H9 (cell line): ENCODE measurements at regions not wholly inside any gene's neighbourhood (a gene's known extent, or its start where the extent isn't known, plus 50 kb on each side); places are given as distances from the start of the nearest gene placed in this dataset.

ENCODE experiments used
- DNase-seq: peaks from one replicate; pipeline ENCODE4 v3.0.0-alpha.2; 2017
- H2AFZ ChIP-seq: one replicate; pipeline ENCODE4 v1.6.1; 2013; ENCODE audit warnings: mild to moderate bottlenecking, low read length, control low read depth, moderate library complexity
- H2AK5ac ChIP-seq: 2 replicates; pipeline ENCODE4 v1.6.1; 2013; ENCODE audit warnings: low read length, control low read depth, mixed read lengths; ENCODE audit not compliant: insufficient read length
- H2BK120ac ChIP-seq: one replicate; pipeline ENCODE4 v1.6.1; 2013; ENCODE audit warnings: low read depth, mild to moderate bottlenecking, low read length, control low read depth, inconsistent platforms; ENCODE audit not compliant: poor library complexity, severe bottlenecking
- H2BK12ac ChIP-seq: 2 replicates; pipeline ENCODE4 v1.6.1; 2013; ENCODE audit warnings: low read length, control low read depth, mixed read lengths, low read depth; ENCODE audit not compliant: insufficient read length
- H2BK15ac ChIP-seq: 2 replicates; pipeline ENCODE4 v1.6.1; 2013; ENCODE audit warnings: low read depth, low read length, control low read depth
- H2BK20ac ChIP-seq: one replicate; pipeline ENCODE4 v1.6.1; 2013; ENCODE audit warnings: low read depth, mild to moderate bottlenecking, low read length, control low read depth, inconsistent platforms; ENCODE audit not compliant: poor library complexity, severe bottlenecking
- H2BK5ac ChIP-seq: 2 replicates; pipeline ENCODE4 v1.6.1; 2013; ENCODE audit warnings: low read length, control low read depth, mixed read lengths; ENCODE audit not compliant: insufficient read length
- H3K14ac ChIP-seq: 2 replicates; pipeline ENCODE4 v1.6.1; 2013; ENCODE audit warnings: low read length, control low read depth; ENCODE audit not compliant: insufficient read depth
- H3K18ac ChIP-seq: 2 replicates; pipeline ENCODE4 v1.6.1; 2013; ENCODE audit warnings: low read depth, mild to moderate bottlenecking, mixed read lengths, low read length, control low read depth; ENCODE audit not compliant: insufficient read length
- H3K23ac ChIP-seq: 2 replicates; pipeline ENCODE4 v1.6.1; 2013; ENCODE audit warnings: low read length, control low read depth, mixed read lengths, low read depth; ENCODE audit not compliant: insufficient read length
- H3K23me2 ChIP-seq: 2 replicates; pipeline ENCODE4 v1.6.1; 2013; ENCODE audit warnings: low read depth, mild to moderate bottlenecking, mixed read lengths, low read length, control low read depth; ENCODE audit not compliant: insufficient read length, poor library complexity, severe bottlenecking
- H3K27ac ChIP-seq: 2 replicates; pipeline ENCODE4 v1.5.1; 2013; ENCODE audit warnings: low read length, control low read depth, mixed read lengths, low read depth; ENCODE audit not compliant: insufficient read length
- H3K27me3 ChIP-seq: 2 replicates; pipeline ENCODE4 v1.6.1; 2013; ENCODE audit warnings: low read length, control low read depth, inconsistent platforms; ENCODE audit not compliant: insufficient read depth
- H3K4ac ChIP-seq: 2 replicates; pipeline ENCODE4 v1.6.1; 2013; ENCODE audit warnings: low read depth, mild to moderate bottlenecking, control low read depth, inconsistent platforms, low read length, moderate library complexity
- H3K4me1 ChIP-seq: 2 replicates; pipeline ENCODE4 v1.6.1; 2013; ENCODE audit warnings: low read length, control low read depth, inconsistent platforms; ENCODE audit not compliant: insufficient read depth
- H3K4me2 ChIP-seq: 2 replicates; pipeline ENCODE4 v1.6.1; 2013; ENCODE audit warnings: low read length, control low read depth, mixed read lengths; ENCODE audit not compliant: insufficient read length, insufficient read depth
- H3K56ac ChIP-seq: 2 replicates; pipeline ENCODE4 v1.6.1; 2013; ENCODE audit warnings: low read depth, mild to moderate bottlenecking, mixed read lengths, low read length, control low read depth; ENCODE audit not compliant: insufficient read length
- H3K79me1 ChIP-seq: 2 replicates; pipeline ENCODE4 v1.6.1; 2013; ENCODE audit warnings: low read depth, mild to moderate bottlenecking, moderate library complexity, low read length, control low read depth, inconsistent platforms; ENCODE audit not compliant: insufficient read depth, poor library complexity, severe bottlenecking
- H3K79me2 ChIP-seq: 2 replicates; pipeline ENCODE4 v1.6.1; 2013; ENCODE audit warnings: low read length, control low read depth, inconsistent platforms; ENCODE audit not compliant: insufficient read depth
- H3K9ac ChIP-seq: 2 replicates; pipeline ENCODE4 v1.6.1; 2013; ENCODE audit warnings: low read length, control low read depth, mixed read lengths; ENCODE audit not compliant: insufficient read length; ENCODE audit errors: extremely low read depth
- H3K9me3 ChIP-seq: one replicate; pipeline ENCODE4 v1.6.1; 2013; ENCODE audit warnings: low read depth, low read length, inconsistent platforms; ENCODE audit not compliant: control insufficient read depth
- H3T11ph ChIP-seq: one replicate; pipeline ENCODE4 v1.6.1; 2013; ENCODE audit warnings: mild to moderate bottlenecking, low read length, control low read depth, inconsistent platforms
- H4K20me1 ChIP-seq: one replicate; pipeline ENCODE4 v1.6.1; 2013; ENCODE audit not compliant: control insufficient read depth, insufficient read length, insufficient read depth
- H4K5ac ChIP-seq: 2 replicates; pipeline ENCODE4 v1.6.1; 2013; ENCODE audit warnings: low read depth, mild to moderate bottlenecking, mixed read lengths, low read length, control low read depth; ENCODE audit not compliant: insufficient read length
- H4K8ac ChIP-seq: replicated peaks from 2 replicates; pipeline ENCODE4 v1.6.1; 2013; ENCODE audit warnings: low read length, control low read depth, mixed read lengths, low read depth; ENCODE audit not compliant: insufficient read length
- H4K91ac ChIP-seq: 2 replicates; pipeline ENCODE4 v1.6.1; 2013; ENCODE audit warnings: low read depth, mild to moderate bottlenecking, moderate library complexity, mixed read lengths, low read length, control low read depth; ENCODE audit not compliant: insufficient read length
- H3K27ac Mint-ChIP-seq, 3 experiments: 2 replicates in 2 of 3; 3 replicates in 1 of 3; pipeline ENCODE4 v1.8.0; 2020 to 2021; ENCODE audit warnings: mixed read lengths in 3 of 3, mild to moderate bottlenecking in 1 of 3, moderate library complexity in 1 of 3
- H3K27me3 Mint-ChIP-seq: 2 replicates; pipeline ENCODE4 v1.8.0; 2021; ENCODE audit warnings: low read depth, mild to moderate bottlenecking, moderate library complexity, mixed read lengths
- H3K36me3 Mint-ChIP-seq, 3 experiments: 2 replicates in 2 of 3; 3 replicates in 1 of 3; pipeline ENCODE4 v1.8.0; 2020 to 2021; ENCODE audit warnings: low read depth in 3 of 3, mixed read lengths in 3 of 3; ENCODE audit not compliant: insufficient read depth in 1 of 3
- H3K4me1 Mint-ChIP-seq, 2 experiments: 2 replicates each; pipeline ENCODE4 v1.8.0; 2020; ENCODE audit warnings: mixed read lengths in 2 of 2
- H3K4me3 Mint-ChIP-seq, 2 experiments: 2 replicates in 1 of 2; 3 replicates in 1 of 2; pipeline ENCODE4 v1.8.0; 2020 to 2021; ENCODE audit warnings: mild to moderate bottlenecking in 2 of 2, mixed read lengths in 2 of 2, moderate library complexity in 1 of 2
- H3K9me3 Mint-ChIP-seq, 2 experiments: 2 replicates in 1 of 2; 3 replicates in 1 of 2; pipeline ENCODE4 v1.8.0; 2020; ENCODE audit warnings: mild to moderate bottlenecking in 2 of 2, mixed read lengths in 2 of 2, moderate library complexity in 1 of 2
- WGBS: extraction: QIAGEN DNeasy Blood & Tissue Kit; methylation state at CpG from one replicate; pipeline ENCODE4 v1.1.7; 2013; ENCODE audit warnings: missing lambda C conversion rate, low lambda C conversion rate, mixed read lengths; ENCODE audit not compliant: insufficient read length; ENCODE audit errors: extremely low coverage; 5-methylcytosine and 5-hydroxymethylcytosine counted together
- TF ChIP-seq, protein P1 (sequence below): fragments of 200-600 bp; sonication (generic); conservative IDR thresholded peaks from 3 replicates; pipeline ENCODE4 v1.8.0; 2021; ENCODE audit warnings: antibody characterized with exemption, mild to moderate bottlenecking

DNA sequence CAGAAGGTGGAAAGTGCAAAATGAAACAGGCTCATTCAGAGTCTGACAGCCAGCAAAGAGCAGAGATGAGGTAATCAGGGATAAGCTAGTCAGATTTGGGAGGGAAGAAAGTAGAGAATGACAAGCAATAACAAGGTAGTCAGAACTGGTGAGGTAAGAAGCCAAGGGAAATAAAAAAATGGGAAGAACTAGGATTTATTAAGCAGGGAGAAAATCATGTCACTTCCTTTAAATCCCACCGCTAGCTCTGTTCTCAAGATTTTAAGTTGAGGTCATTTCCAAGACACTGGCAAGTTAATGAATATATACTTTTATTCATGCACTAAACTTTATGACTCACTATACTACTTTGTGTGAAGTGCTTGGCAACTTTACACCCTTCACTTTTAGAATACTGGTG is 1106.8 kb downstream of the IGSF11 start:
- no peak for DNase-seq
- Histone ChIP-seq H3K14ac (no peak overlapping the region), H2BK5ac (no peak overlapping the region), H3K4me2 (no peak overlapping the region), H4K20me1 (no peaks in the 10 kb centered on the region), H3T11ph (no peak overlapping the region), H3K9me3 (no peaks in the 10 kb centered on the region), H4K8ac (no peak overlapping the region), H2BK15ac (no peak overlapping the region), H2BK12ac (no peak overlapping the region), H4K5ac (no peak overlapping the region), H3K18ac (no peak overlapping the region), H3K4ac (no peak overlapping the region), H3K23ac (no peak overlapping the region), H4K91ac (no peak overlapping the region), H3K27me3 (no peaks in the 10 kb centered on the region), H3K79me2 (no peaks in the 10 kb centered on the region), H3K23me2 (no peaks in the 10 kb centered on the region), H3K79me1 (no peaks in the 10 kb centered on the region), H2AFZ (no peak overlapping the region), H3K9ac (no peak overlapping the region), H2BK20ac (no peak overlapping the region), H3K4me1 (no peaks in the 10 kb centered on the region), H2AK5ac (no peak overlapping the region), H3K27ac (no peak overlapping the region), H2BK120ac (no peak overlapping the region), H3K56ac (no peak overlapping the region)
- H3K36me3 Mint-ChIP-seq, result no peaks in the 10 kb centered on the region
- TF ChIP-seq, protein P1, sequence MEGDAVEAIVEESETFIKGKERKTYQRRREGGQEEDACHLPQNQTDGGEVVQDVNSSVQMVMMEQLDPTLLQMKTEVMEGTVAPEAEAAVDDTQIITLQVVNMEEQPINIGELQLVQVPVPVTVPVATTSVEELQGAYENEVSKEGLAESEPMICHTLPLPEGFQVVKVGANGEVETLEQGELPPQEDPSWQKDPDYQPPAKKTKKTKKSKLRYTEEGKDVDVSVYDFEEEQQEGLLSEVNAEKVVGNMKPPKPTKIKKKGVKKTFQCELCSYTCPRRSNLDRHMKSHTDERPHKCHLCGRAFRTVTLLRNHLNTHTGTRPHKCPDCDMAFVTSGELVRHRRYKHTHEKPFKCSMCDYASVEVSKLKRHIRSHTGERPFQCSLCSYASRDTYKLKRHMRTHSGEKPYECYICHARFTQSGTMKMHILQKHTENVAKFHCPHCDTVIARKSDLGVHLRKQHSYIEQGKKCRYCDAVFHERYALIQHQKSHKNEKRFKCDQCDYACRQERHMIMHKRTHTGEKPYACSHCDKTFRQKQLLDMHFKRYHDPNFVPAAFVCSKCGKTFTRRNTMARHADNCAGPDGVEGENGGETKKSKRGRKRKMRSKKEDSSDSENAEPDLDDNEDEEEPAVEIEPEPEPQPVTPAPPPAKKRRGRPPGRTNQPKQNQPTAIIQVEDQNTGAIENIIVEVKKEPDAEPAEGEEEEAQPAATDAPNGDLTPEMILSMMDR, result no peak
- no peaks in the 10 kb centered on the region for H3K9me3 Mint-ChIP-seq
- H3K27me3 Mint-ChIP-seq, result no peaks in the 10 kb centered on the region
- no peak overlapping the region for H3K27ac Mint-ChIP-seq
- H3K4me1 Mint-ChIP-seq, result no peaks in the 10 kb centered on the region
- WGBS, result no CpG with 5 or more reads among the region's 1 CpG
- no peak overlapping the region for H3K4me3 Mint-ChIP-seq
